NT2/D1 (cell line): ENCODE measurements at regions not wholly inside any gene's neighbourhood (a gene's known extent, or its start where the extent isn't known, plus 50 kb on each side); places are given as distances from the start of the nearest gene placed in this dataset.

Experiments
- SUZ12 ChIP-seq: IDR thresholded peaks from 2 replicates; pipeline ENCODE4 v1.6.1; 2011; ENCODE audit not compliant: insufficient read length, insufficient read depth; ENCODE audit errors: extremely low read depth
- YY1 ChIP-seq: IDR thresholded peaks from 2 replicates; pipeline ENCODE4 v1.6.1; 2011; ENCODE audit not compliant: insufficient read length, insufficient read depth
- ZNF274 ChIP-seq: IDR thresholded peaks from 2 replicates; pipeline ENCODE4 v1.6.1; 2011; ENCODE audit warnings: mild to moderate bottlenecking, low read depth, low read length

GRCh38 chr5:86170194-86170593, 447.5 kb upstream of the COX7C start:
- TF ChIP-seq YY1: no peak
- TF ChIP-seq SUZ12: no peak
- TF ChIP-seq ZNF274: no peak
